Mammary epithelial cell (primary cell): ENCODE measurements at regions not wholly inside any gene's neighbourhood (a gene's known extent, or its start where the extent isn't known, plus 50 kb on each side); places are given as distances from the start of the nearest gene placed in this dataset.

Experiments
- CTCF ChIP-seq, 2 donors: IDR thresholded peaks in 1 of 2; conservative IDR thresholded peaks in 1 of 2; 2 replicates each; pipeline ENCODE4 v1.5.1; 2011 to 2012; ENCODE audit warnings: inconsistent platforms in 2 of 2, low read length in 2 of 2, mild to moderate bottlenecking in 2 of 2, control low read depth in 1 of 2, low read depth in 1 of 2; ENCODE audit not compliant: insufficient read depth in 1 of 2; ENCODE audit errors: extremely low read depth in 1 of 2
- EZH2 ChIP-seq: IDR thresholded peaks from 2 replicates; pipeline ENCODE4 v1.6.1; 2012; ENCODE audit warnings: low read length, inconsistent platforms, borderline replicate concordance

GRCh38 chr17:14672830-14673229, 371.9 kb downstream of the HS3ST3B1 start:
- TF ChIP-seq CTCF (conservative IDR thresholded peaks at IDR 0.05 in 1 of 2, IDR thresholded peaks at IDR 0.05 in 1 of 2; ENCODE audit: extremely low read depth in 1 of 2, insufficient read depth in 1 of 2, low read depth in 1 of 2, low read length in 2 of 2) (no peak), EZH2 (no peak)
